Activated CD8-positive, alpha-beta T cell treated with anti-CD3 and anti-CD28 coated beads, Interleukin-2, amount 10 ng/mL, durations not matched to agents 7 days and 5 days (primary cell): ENCODE measurements at regions not wholly inside any gene's neighbourhood (a gene's known extent, or its start where the extent isn't known, plus 50 kb on each side); places are given as distances from the start of the nearest gene placed in this dataset.

ENCODE experiments used
- ATAC-seq: fragments of 150-1000 bp; cut with Tn5 transposase; one replicate; pipeline ENCODE4 v1.10.0; 2021; ENCODE audit warnings: moderate library complexity
- CTCF ChIA-PET: fragments of 350-600 bp; sonication (Branson Sonifier 250); formaldehyde crosslinking; loops from one replicate; lab custom pipeline; 2021; ENCODE audit warnings: antibody characterized with exemption; lab: Charles Lee
- POLR2A ChIA-PET: fragments of 350-600 bp; sonication (Branson Sonifier 250); formaldehyde crosslinking; loops from one replicate; lab custom pipeline; 2021; ENCODE audit warnings: antibody characterized with exemption; lab: Charles Lee
- DNase-seq: peaks from one replicate; pipeline ENCODE4 v3.0.0-alpha.2; 2020
- H3K27ac Mint-ChIP-seq: one replicate; pipeline ENCODE4 v1.8.0; 2021; ENCODE audit warnings: mild to moderate bottlenecking, mixed read lengths
- H3K27me3 Mint-ChIP-seq: one replicate; pipeline ENCODE4 v1.8.0; 2021; ENCODE audit warnings: low read depth, mixed read lengths
- H3K36me3 Mint-ChIP-seq: one replicate; pipeline ENCODE4 v1.8.0; 2021; ENCODE audit warnings: low read depth, mixed read lengths
- H3K4me1 Mint-ChIP-seq: one replicate; pipeline ENCODE4 v1.8.0; 2021; ENCODE audit warnings: low read depth, mixed read lengths
- H3K4me3 Mint-ChIP-seq: one replicate; pipeline ENCODE4 v1.8.0; 2021; ENCODE audit warnings: mild to moderate bottlenecking, mixed read lengths
- H3K9me3 Mint-ChIP-seq: one replicate; pipeline ENCODE4 v1.8.0; 2022; ENCODE audit warnings: mixed read lengths; ENCODE audit not compliant: insufficient read depth

GRCh38 chr2:185891403-185891802 is 152.8 kb downstream of the FSIP2 start:
- H3K27me3 Mint-ChIP-seq = no peaks in the 10 kb centered on the region
- DNase-seq (no peak), ATAC-seq (no peak)
- H3K36me3 Mint-ChIP-seq = no peaks in the 10 kb centered on the region
- no peak overlapping the region for H3K4me3 Mint-ChIP-seq
- no peaks in the 10 kb centered on the region for H3K9me3 Mint-ChIP-seq
- ChIA-PET CTCF (no interaction called here), POLR2A (no interaction called here)
- H3K4me1 Mint-ChIP-seq = no peaks in the 10 kb centered on the region
- H3K27ac Mint-ChIP-seq = no peak overlapping the region

GRCh38 chr2:185891804-185892411 is 153.3 kb downstream of the FSIP2 start:
- no peaks in the 10 kb centered on the region for H3K36me3 Mint-ChIP-seq
- no peak for DNase-seq
- H3K27me3 Mint-ChIP-seq = no peaks in the 10 kb centered on the region
- POLR2A ChIA-PET = no interaction called here
- H3K4me1 Mint-ChIP-seq = no peaks in the 10 kb centered on the region
- ATAC-seq = no peak
- CTCF ChIA-PET = no interaction called here
- H3K4me3 Mint-ChIP-seq = no peak overlapping the region
- no peaks in the 10 kb centered on the region for H3K9me3 Mint-ChIP-seq
- H3K27ac Mint-ChIP-seq = no peak overlapping the region

GRCh38 chr2:185892484-185892883 is 153.9 kb downstream of the FSIP2 start:
- Mint-ChIP-seq H3K4me3 (no peak overlapping the region), H3K27ac (no peak overlapping the region), H3K27me3 (no peaks in the 10 kb centered on the region), H3K9me3 (no peaks in the 10 kb centered on the region), H3K36me3 (no peaks in the 10 kb centered on the region), H3K4me1 (no peaks in the 10 kb centered on the region)
- DNase-seq = no peak
- ATAC-seq = no peak
- ChIA-PET POLR2A (no interaction called here), CTCF (no interaction called here)

- DNase-seq (no peak), ATAC-seq (no peak)
- Mint-ChIP-seq H3K36me3 (no peaks in the 10 kb centered on the region), H3K27ac (no peak overlapping the region), H3K4me1 (no peaks in the 10 kb centered on the region), H3K9me3 (no peaks in the 10 kb centered on the region), H3K4me3 (no peak overlapping the region), H3K27me3 (no peaks in the 10 kb centered on the region)
- POLR2A ChIA-PET = no interaction called here
- CTCF ChIA-PET = no interaction called here
Observed at GRCh38 chr2:185894223-185894622, 155.6 kb downstream of the FSIP2 start.

GRCh38 chr2:185895828-185896693 is 157.5 kb downstream of the FSIP2 start:
- ATAC-seq = no peak
- CTCF ChIA-PET = no interaction called here
- POLR2A ChIA-PET = no interaction called here
- no peak for DNase-seq
- no peaks in the 10 kb centered on the region for H3K9me3 Mint-ChIP-seq
- no peak overlapping the region for H3K4me3 Mint-ChIP-seq
- H3K36me3 Mint-ChIP-seq = no peaks in the 10 kb centered on the region
- H3K4me1 Mint-ChIP-seq = no peaks in the 10 kb centered on the region
- H3K27ac Mint-ChIP-seq = no peak overlapping the region
- H3K27me3 Mint-ChIP-seq = no peaks in the 10 kb centered on the region

GRCh38 chr2:185899366-185899765 is 160.8 kb downstream of the FSIP2 start:
- Mint-ChIP-seq H3K36me3 (no peaks in the 10 kb centered on the region), H3K4me3 (no peak overlapping the region), H3K4me1 (no peaks in the 10 kb centered on the region), H3K27me3 (no peaks in the 10 kb centered on the region), H3K9me3 (no peaks in the 10 kb centered on the region), H3K27ac (no peak overlapping the region)
- CTCF ChIA-PET = no interaction called here
- no peak for ATAC-seq
- POLR2A ChIA-PET = no interaction called here
- no peak for DNase-seq

- H3K36me3 Mint-ChIP-seq = no peaks in the 10 kb centered on the region
- H3K27me3 Mint-ChIP-seq = no peaks in the 10 kb centered on the region
- ChIA-PET POLR2A (no interaction called here), CTCF (no interaction called here)
- ATAC-seq (no peak), DNase-seq (no peak)
- no peaks in the 10 kb centered on the region for H3K9me3 Mint-ChIP-seq
- no peak overlapping the region for H3K4me3 Mint-ChIP-seq
- no peaks in the 10 kb centered on the region for H3K4me1 Mint-ChIP-seq
- H3K27ac Mint-ChIP-seq = no peak overlapping the region
Observed at GRCh38 chr2:185919155-185919554, 180.6 kb downstream of the FSIP2 start.

- ChIA-PET POLR2A (no interaction called here), CTCF (no interaction called here)
- Mint-ChIP-seq H3K4me1 (no peaks in the 10 kb centered on the region), H3K27ac (no peak overlapping the region), H3K27me3 (no peaks in the 10 kb centered on the region), H3K9me3 (no peaks in the 10 kb centered on the region), H3K36me3 (no peaks in the 10 kb centered on the region), H3K4me3 (no peak overlapping the region)
- no peak for ATAC-seq
- no peak for DNase-seq
Observed at GRCh38 chr2:185921048-185921756, 182.6 kb downstream of the FSIP2 start.

- Mint-ChIP-seq H3K27me3 (no peaks in the 10 kb centered on the region), H3K4me1 (no peaks in the 10 kb centered on the region), H3K4me3 (no peak overlapping the region), H3K9me3 (no peaks in the 10 kb centered on the region), H3K36me3 (no peaks in the 10 kb centered on the region), H3K27ac (no peak overlapping the region)
- DNase-seq (no peak), ATAC-seq (no peak)
- ChIA-PET CTCF (no interaction called here), POLR2A (no interaction called here)
Observed at GRCh38 chr2:185934232-185934631, 195.6 kb downstream of the FSIP2 start.

- ATAC-seq = no peak
- Mint-ChIP-seq H3K9me3 (peaks cover 13% of the 10 kb centered on the region), H3K27ac (no peak overlapping the region), H3K27me3 (no peaks in the 10 kb centered on the region), H3K4me1 (no peaks in the 10 kb centered on the region), H3K4me3 (no peak overlapping the region), H3K36me3 (no peaks in the 10 kb centered on the region)
- CTCF ChIA-PET = no interaction called here
- DNase-seq = no peak
- POLR2A ChIA-PET = no interaction called here
Observed at GRCh38 chr2:185939858-185940257, 201.3 kb downstream of the FSIP2 start.

GRCh38 chr2:185942855-185943254 is 204.3 kb downstream of the FSIP2 start:
- Mint-ChIP-seq H3K27ac (no peak overlapping the region), H3K4me3 (no peak overlapping the region), H3K36me3 (no peaks in the 10 kb centered on the region), H3K9me3 (peaks cover 13% of the 10 kb centered on the region), H3K4me1 (no peaks in the 10 kb centered on the region), H3K27me3 (no peaks in the 10 kb centered on the region)
- CTCF ChIA-PET = no interaction called here
- no peak for ATAC-seq
- no peak for DNase-seq
- POLR2A ChIA-PET = no interaction called here

GRCh38 chr2:185947722-185948121 is 209.1 kb downstream of the FSIP2 start:
- ChIA-PET POLR2A (no interaction called here), CTCF (no interaction called here)
- ATAC-seq (no peak), DNase-seq (no peak)
- Mint-ChIP-seq H3K4me3 (no peak overlapping the region), H3K27ac (no peak overlapping the region), H3K9me3 (peaks cover 7% of the 10 kb centered on the region), H3K4me1 (no peaks in the 10 kb centered on the region), H3K36me3 (no peaks in the 10 kb centered on the region), H3K27me3 (no peaks in the 10 kb centered on the region)
